GM23248 (cell line): ENCODE measurements at regions not wholly inside any gene's neighbourhood (a gene's known extent, or its start where the extent isn't known, plus 50 kb on each side); places are given as distances from the start of the nearest gene placed in this dataset.

Source experiments
- DNase-seq: peaks from one replicate; pipeline ENCODE4 v3.0.0-alpha.2; 2015
- H2AFZ ChIP-seq: fragments of 200-600 bp; sonication (generic); 2 replicates; pipeline ENCODE4 v1.6.1; 2016; ENCODE audit warnings: antibody characterized with exemption
- H3F3A ChIP-seq: fragments of 200-600 bp; sonication (generic); 2 replicates; pipeline ENCODE4 v1.6.1; 2016; ENCODE audit warnings: mild to moderate bottlenecking, antibody characterized with exemption, mixed run types; ENCODE audit not compliant: insufficient read depth
- H3K27ac ChIP-seq: fragments of 200-600 bp; sonication (generic); 2 replicates; pipeline ENCODE4 v1.5.1; 2016; ENCODE audit warnings: mild to moderate bottlenecking
- H3K27me3 ChIP-seq: fragments of 200-600 bp; sonication (generic); replicated peaks from 2 replicates; pipeline ENCODE4 v1.6.1; 2016; ENCODE audit warnings: mild to moderate bottlenecking; ENCODE audit not compliant: insufficient read depth
- H3K36me3 ChIP-seq: fragments of 200-600 bp; sonication (generic); 2 replicates; pipeline ENCODE4 v1.6.1; 2016; ENCODE audit warnings: low read depth, mild to moderate bottlenecking
- H3K4me1 ChIP-seq: fragments of 200-600 bp; sonication (generic); 2 replicates; pipeline ENCODE4 v1.6.1; 2016; ENCODE audit warnings: mild to moderate bottlenecking; ENCODE audit not compliant: insufficient read depth
- H3K4me2 ChIP-seq: fragments of 200-600 bp; sonication (generic); one replicate; pipeline ENCODE4 v1.6.1; 2016; ENCODE audit warnings: mild to moderate bottlenecking; ENCODE audit not compliant: unreplicated experiment
- H3K4me3 ChIP-seq: fragments of 200-600 bp; sonication (generic); 2 replicates; pipeline ENCODE4 v1.5.1; 2016; ENCODE audit warnings: mild to moderate bottlenecking
- H3K79me2 ChIP-seq: fragments of 200-600 bp; sonication (generic); 2 replicates; pipeline ENCODE4 v1.6.1; 2016; ENCODE audit warnings: mild to moderate bottlenecking; ENCODE audit not compliant: insufficient read depth
- H3K9ac ChIP-seq: fragments of 200-600 bp; sonication (generic); 2 replicates; pipeline ENCODE4 v1.6.1; 2016; ENCODE audit warnings: mild to moderate bottlenecking
- H3K9me2 ChIP-seq: fragments of 200-600 bp; sonication (generic); 2 replicates; pipeline ENCODE4 v1.6.1; 2016; ENCODE audit warnings: mixed run types, mild to moderate bottlenecking, moderate library complexity; ENCODE audit not compliant: insufficient read depth
- H3K9me3 ChIP-seq: fragments of 200-600 bp; sonication (generic); one replicate; pipeline ENCODE4 v1.6.1; 2017; ENCODE audit warnings: low read depth
- H4K20me1 ChIP-seq: fragments of 200-600 bp; sonication (generic); 2 replicates; pipeline ENCODE4 v1.6.0; 2016; ENCODE audit not compliant: insufficient read depth
- EZH2 ChIP-seq: fragments of 200-600 bp; sonication (generic); IDR thresholded peaks from 2 replicates; pipeline ENCODE4 v1.6.1; 2018; ENCODE audit warnings: antibody characterized with exemption, mild to moderate bottlenecking; ENCODE audit not compliant: insufficient read depth, poor library complexity, severe bottlenecking
- EZH2phosphoT487 ChIP-seq: fragments of 200-600 bp; sonication (generic); IDR thresholded peaks from 2 replicates; pipeline ENCODE4 v1.6.1; 2018; ENCODE audit warnings: antibody characterized with exemption, moderate library complexity, mild to moderate bottlenecking, low read depth; ENCODE audit not compliant: insufficient read depth
- WGBS, 2 experiments: methylation state at CpG; one replicate each; pipeline ENCODE4 v1.1.6; 2015 to 2017; ENCODE audit warnings: low lambda C conversion rate in 2 of 2, low coverage in 1 of 2; ENCODE audit errors: missing lambda C conversion rate in 2 of 2; 5-methylcytosine and 5-hydroxymethylcytosine counted together
- in situ Hi-C: fragments of 300-500 bp; cut with MboI; formaldehyde crosslinking; loops from 2 replicates; pipeline ENCODE4 v1.15.0; 2020

- Histone ChIP-seq H3K4me2 (peak overlapping the region; percentile 31), H3K4me1 (peaks cover 35% of the 10 kb centered on the region), H3K9me2 (no peaks in the 10 kb centered on the region), H2AFZ (peak overlapping the region; percentile 23; the same call in 1 of the 2 replicates), H3K9me3 (no peaks in the 10 kb centered on the region), H4K20me1 (no peaks in the 10 kb centered on the region), H3K4me3 (no peak overlapping the region), H3K36me3 (no peaks in the 10 kb centered on the region), H3K27me3 (no peaks in the 10 kb centered on the region), H3K79me2 (no peaks in the 10 kb centered on the region), H3K27ac (peak overlapping the region; percentile 10; the same call in 1 of the 2 replicates), H3F3A (peaks cover 17% of the 10 kb centered on the region), H3K9ac (no peak overlapping the region)
- TF ChIP-seq EZH2phosphoT487 (no peak), EZH2 (no peak)
- DNase-seq = no peak
- in situ Hi-C loops = no loop called here
Observed at GRCh38 chr2:191581003-191581402, 96.9 kb upstream of the NABP1 start.

GRCh38 chr2:191582355-191582754, 95.6 kb upstream of the NABP1 start:
- peak overlapping the region; percentile 25 for H3K4me2 ChIP-seq
- peak overlapping the region; percentile 80 for H3K27ac ChIP-seq

GRCh38 chr2:191591025-191591424, 86.9 kb upstream of the NABP1 start:
- Histone ChIP-seq H3K4me3 (no peak overlapping the region), H3K27me3 (no peaks in the 10 kb centered on the region), H4K20me1 (no peaks in the 10 kb centered on the region), H3K79me2 (no peaks in the 10 kb centered on the region), H3K4me2 (no peak overlapping the region), H3K4me1 (peaks cover 14% of the 10 kb centered on the region), H3K36me3 (no peaks in the 10 kb centered on the region), H3K27ac (no peak overlapping the region), H2AFZ (no peak overlapping the region), H3K9me2 (no peaks in the 10 kb centered on the region), H3K9me3 (no peaks in the 10 kb centered on the region), H3F3A (peaks cover 13% of the 10 kb centered on the region; the same call in 1 of the 2 replicates), H3K9ac (no peak overlapping the region)
- WGBS, 2 experiments = 88 to 90% methylated on average over 6 of the region's 6 CpGs
- in situ Hi-C loops = no loop called here
- TF ChIP-seq EZH2 = no peak
- no peak for TF ChIP-seq EZH2phosphoT487
- no peak for DNase-seq

More at GRCh38 chr2:191582355-191582754, 95.6 kb upstream of the NABP1 start:
- Histone ChIP-seq H3K27me3 (no peaks in the 10 kb centered on the region), H2AFZ (no peak overlapping the region), H3K9me2 (no peaks in the 10 kb centered on the region), H3K9ac (no peak overlapping the region), H4K20me1 (no peaks in the 10 kb centered on the region), H3K4me3 (no peak overlapping the region), H3K36me3 (no peaks in the 10 kb centered on the region), H3K4me1 (peaks cover 35% of the 10 kb centered on the region), H3F3A (peaks cover 17% of the 10 kb centered on the region), H3K9me3 (no peaks in the 10 kb centered on the region), H3K79me2 (no peaks in the 10 kb centered on the region)
- TF ChIP-seq EZH2 (no peak), EZH2phosphoT487 (no peak)
- peak; percentile 89 for DNase-seq
- in situ Hi-C loops = no loop called here

GRCh38 chr2:191593622-191594385, 84.1 kb upstream of the NABP1 start:
- in situ Hi-C loops = no loop called here
- 29 to 32% methylated on average over 5 of the region's 5 CpGs for WGBS, 2 experiments
- H3K9ac ChIP-seq = no peak overlapping the region
- H3K36me3 ChIP-seq = no peaks in the 10 kb centered on the region
- peaks cover 13% of the 10 kb centered on the region; the same call in 1 of the 2 replicates for H3F3A ChIP-seq
- H3K4me1 ChIP-seq = peaks cover 14% of the 10 kb centered on the region
- no peaks in the 10 kb centered on the region for H3K79me2 ChIP-seq
- H3K4me3 ChIP-seq = no peak overlapping the region
- no peaks in the 10 kb centered on the region for H4K20me1 ChIP-seq
- H2AFZ ChIP-seq = no peak overlapping the region
- peak overlapping the region; percentile 8 for H3K4me2 ChIP-seq
- H3K9me3 ChIP-seq = no peaks in the 10 kb centered on the region
- peak; percentile 87 for DNase-seq
- TF ChIP-seq EZH2 = no peak
- TF ChIP-seq EZH2phosphoT487 = no peak
- no peaks in the 10 kb centered on the region for H3K9me2 ChIP-seq
- H3K27ac ChIP-seq = peak overlapping the region; percentile 48
- H3K27me3 ChIP-seq = no peaks in the 10 kb centered on the region
